ENCODE measurements at regions not wholly inside any gene's neighbourhood (a gene's known extent, or its start where the extent isn't known, plus 50 kb on each side); places are given as distances from the start of the nearest gene placed in this dataset.
"Not testable (repeated sequence)": the region's sequence is repeated elsewhere in the genome, so short reads cannot be mapped to it uniquely, and the experiment has no call there.

- ChIA-PET POLR2A (interaction anchor here (0.6 kb wide), 1 partner anchor 1186 kb away, joined by 3 read pairs; no protein-coding TSS in a partner anchor), CTCF (no interaction called here)
- WGBS (ENCODE audit: insufficient coverage): 48% methylated on average over 3 of the region's 5 CpGs
- Histone ChIP-seq H3K4me3 (ENCODE audit: control insufficient read depth in 1 of 7, extremely low read depth in 1 of 7, insufficient read depth in 4 of 7, low read depth in 2 of 7, low read length in 6 of 7) (peak overlapping the region in 1 of 7 experiments; percentile 27), H3K4me1 (ENCODE audit: control extremely low read depth in 1 of 4, control insufficient read depth in 4 of 4, insufficient read depth in 4 of 4, low read length in 3 of 4) (peaks cover 3 to 16% (median 11%) of the 10 kb centered on the region in 4 experiments), H3K27me3 (replicated peaks in 2 of 5; ENCODE audit: control insufficient read depth in 4 of 5, insufficient read depth in 5 of 5, low read length in 4 of 5) (no peaks in the 10 kb centered on the region), H3K27ac (ENCODE audit: insufficient read depth in 1 of 2, low read depth in 1 of 2, low read length in 2 of 2, poor library complexity in 1 of 2, severe bottlenecking in 2 of 2) (no peak overlapping the region), H3K9me3 (ENCODE audit: control extremely low read depth in 1 of 5, control insufficient read depth in 4 of 5, insufficient read depth in 2 of 5, low read depth in 1 of 5, low read length in 4 of 5) (no peaks in the 10 kb centered on the region), H3K36me3 (ENCODE audit: control insufficient read depth in 4 of 4, insufficient read depth in 4 of 4, low read length in 3 of 4) (no peaks in the 10 kb centered on the region)
- peak; percentile 1 to 31 (median 20) for DNase-seq
These were observed 212.5 kb upstream of the IRS2 start for GRCh38 chr13:109998684-109999533.

GRCh38 chr13:109998037-109998436 lies 211.7 kb upstream of the IRS2 start:
- Histone ChIP-seq H3K4me1 (ENCODE audit: control extremely low read depth in 1 of 4, control insufficient read depth in 4 of 4, insufficient read depth in 4 of 4, low read length in 3 of 4) (peaks cover 3 to 16% (median 11%) of the 10 kb centered on the region in 4 experiments), H3K9me3 (ENCODE audit: control extremely low read depth in 1 of 5, control insufficient read depth in 4 of 5, insufficient read depth in 2 of 5, low read depth in 1 of 5, low read length in 4 of 5) (no peaks in the 10 kb centered on the region), H3K36me3 (ENCODE audit: control insufficient read depth in 4 of 4, insufficient read depth in 4 of 4, low read length in 3 of 4) (no peaks in the 10 kb centered on the region), H3K4me3 (ENCODE audit: control insufficient read depth in 1 of 7, extremely low read depth in 1 of 7, insufficient read depth in 4 of 7, low read depth in 2 of 7, low read length in 6 of 7) (no peak overlapping the region), H3K27ac (ENCODE audit: insufficient read depth in 1 of 2, low read depth in 1 of 2, low read length in 2 of 2, poor library complexity in 1 of 2, severe bottlenecking in 2 of 2) (no peak overlapping the region), H3K27me3 (replicated peaks in 2 of 5; ENCODE audit: control insufficient read depth in 4 of 5, insufficient read depth in 5 of 5, low read length in 4 of 5) (no peaks in the 10 kb centered on the region)
- no peak for DNase-seq
- WGBS (ENCODE audit: insufficient coverage): 100% methylated on average over 1 of the region's 1 CpG
- CTCF ChIA-PET: no interaction called here
- POLR2A ChIA-PET: no interaction called here

- H3K27ac ChIP-seq (ENCODE audit: insufficient read depth in 1 of 2, low read depth in 1 of 2, low read length in 2 of 2, poor library complexity in 1 of 2, severe bottlenecking in 2 of 2); H3K9me3 ChIP-seq (ENCODE audit: control extremely low read depth in 1 of 5, control insufficient read depth in 4 of 5, insufficient read depth in 2 of 5, low read depth in 1 of 5, low read length in 4 of 5); H3K36me3 ChIP-seq (ENCODE audit: control insufficient read depth in 4 of 4, insufficient read depth in 4 of 4, low read length in 3 of 4); POLR2A ChIA-PET; H3K27me3 ChIP-seq (replicated peaks in 2 of 5; ENCODE audit: control insufficient read depth in 4 of 5, insufficient read depth in 5 of 5, low read length in 4 of 5); CTCF ChIA-PET; H3K4me3 ChIP-seq (ENCODE audit: control insufficient read depth in 1 of 7, extremely low read depth in 1 of 7, insufficient read depth in 4 of 7, low read depth in 2 of 7, low read length in 6 of 7); DNase-seq: not testable (repeated sequence)
- WGBS (ENCODE audit: insufficient coverage): 75% methylated on average over 4 of the region's 5 CpGs
- peaks cover 3 to 16% (median 11%) of the 10 kb centered on the region in 4 experiments for H3K4me1 ChIP-seq (ENCODE audit: control extremely low read depth in 1 of 4, control insufficient read depth in 4 of 4, insufficient read depth in 4 of 4, low read length in 3 of 4)
These were observed 210.7 kb upstream of the IRS2 start for GRCh38 chr13:109997056-109997595.

GRCh38 chr13:109996404-109996960 lies 210.1 kb upstream of the IRS2 start:
- no peak overlapping the region for H3K4me3 ChIP-seq (ENCODE audit: control insufficient read depth in 1 of 7, extremely low read depth in 1 of 7, insufficient read depth in 4 of 7, low read depth in 2 of 7, low read length in 6 of 7)
- peaks cover 3 to 16% (median 11%) of the 10 kb centered on the region in 4 experiments for H3K4me1 ChIP-seq (ENCODE audit: control extremely low read depth in 1 of 4, control insufficient read depth in 4 of 4, insufficient read depth in 4 of 4, low read length in 3 of 4)
- POLR2A ChIA-PET: no interaction called here
- DNase-seq: no peak
- H3K9me3 ChIP-seq (ENCODE audit: control extremely low read depth in 1 of 5, control insufficient read depth in 4 of 5, insufficient read depth in 2 of 5, low read depth in 1 of 5, low read length in 4 of 5): no peaks in the 10 kb centered on the region
- no peaks in the 10 kb centered on the region for H3K36me3 ChIP-seq (ENCODE audit: control insufficient read depth in 4 of 4, insufficient read depth in 4 of 4, low read length in 3 of 4)
- CTCF ChIA-PET: no interaction called here
- no peak overlapping the region for H3K27ac ChIP-seq (ENCODE audit: insufficient read depth in 1 of 2, low read depth in 1 of 2, low read length in 2 of 2, poor library complexity in 1 of 2, severe bottlenecking in 2 of 2)
- WGBS (ENCODE audit: insufficient coverage): 98% methylated on average over 8 of the region's 10 CpGs
- no peaks in the 10 kb centered on the region for H3K27me3 ChIP-seq (replicated peaks in 2 of 5; ENCODE audit: control insufficient read depth in 4 of 5, insufficient read depth in 5 of 5, low read length in 4 of 5)

- H3K27ac ChIP-seq (ENCODE audit: insufficient read depth in 1 of 2, low read depth in 1 of 2, low read length in 2 of 2, poor library complexity in 1 of 2, severe bottlenecking in 2 of 2): no peak overlapping the region
- ChIA-PET POLR2A (no interaction called here), CTCF (no interaction called here)
- no peak overlapping the region for H3K4me3 ChIP-seq (ENCODE audit: control insufficient read depth in 1 of 7, extremely low read depth in 1 of 7, insufficient read depth in 4 of 7, low read depth in 2 of 7, low read length in 6 of 7)
- WGBS (ENCODE audit: insufficient coverage): 90% methylated on average over 2 of the region's 2 CpGs
- DNase-seq: no peak
- H3K36me3 ChIP-seq (ENCODE audit: control insufficient read depth in 4 of 4, insufficient read depth in 4 of 4, low read length in 3 of 4): no peaks in the 10 kb centered on the region
- H3K9me3 ChIP-seq (ENCODE audit: control extremely low read depth in 1 of 5, control insufficient read depth in 4 of 5, insufficient read depth in 2 of 5, low read depth in 1 of 5, low read length in 4 of 5): no peaks in the 10 kb centered on the region
- H3K4me1 ChIP-seq (ENCODE audit: control extremely low read depth in 1 of 4, control insufficient read depth in 4 of 4, insufficient read depth in 4 of 4, low read length in 3 of 4): peaks cover 3 to 16% (median 11%) of the 10 kb centered on the region in 4 experiments
- H3K27me3 ChIP-seq (replicated peaks in 2 of 5; ENCODE audit: control insufficient read depth in 4 of 5, insufficient read depth in 5 of 5, low read length in 4 of 5): no peaks in the 10 kb centered on the region
These were observed 209.2 kb upstream of the IRS2 start for GRCh38 chr13:109995578-109995977.

- peaks cover 0 to 4% (median 0%) of the 10 kb centered on the region in 5 experiments for H3K27me3 ChIP-seq (replicated peaks in 2 of 5; ENCODE audit: control insufficient read depth in 4 of 5, insufficient read depth in 5 of 5, low read length in 4 of 5)
- H3K4me3 ChIP-seq (ENCODE audit: control insufficient read depth in 1 of 7, extremely low read depth in 1 of 7, insufficient read depth in 4 of 7, low read depth in 2 of 7, low read length in 6 of 7): no peak overlapping the region
- no peaks in the 10 kb centered on the region for H3K4me1 ChIP-seq (ENCODE audit: control extremely low read depth in 1 of 4, control insufficient read depth in 4 of 4, insufficient read depth in 4 of 4, low read length in 3 of 4)
- H3K27ac ChIP-seq (ENCODE audit: insufficient read depth in 1 of 2, low read depth in 1 of 2, low read length in 2 of 2, poor library complexity in 1 of 2, severe bottlenecking in 2 of 2): no peak overlapping the region
- no peak for DNase-seq
- peaks cover 0 to 2% (median 0%) of the 10 kb centered on the region in 5 experiments for H3K9me3 ChIP-seq (ENCODE audit: control extremely low read depth in 1 of 5, control insufficient read depth in 4 of 5, insufficient read depth in 2 of 5, low read depth in 1 of 5, low read length in 4 of 5)
- CTCF ChIA-PET: no interaction called here
- H3K36me3 ChIP-seq (ENCODE audit: control insufficient read depth in 4 of 4, insufficient read depth in 4 of 4, low read length in 3 of 4): no peaks in the 10 kb centered on the region
- POLR2A ChIA-PET: no interaction called here
- WGBS (ENCODE audit: insufficient coverage): 100% methylated on average over 2 of the region's 6 CpGs
These were observed 203.9 kb upstream of the IRS2 start for GRCh38 chr13:109990296-109990695.

GRCh38 chr13:109989686-109990085 lies 203.3 kb upstream of the IRS2 start:
- Histone ChIP-seq H3K4me3 (ENCODE audit: control insufficient read depth in 1 of 7, extremely low read depth in 1 of 7, insufficient read depth in 4 of 7, low read depth in 2 of 7, low read length in 6 of 7) (no peak overlapping the region), H3K27ac (ENCODE audit: insufficient read depth in 1 of 2, low read depth in 1 of 2, low read length in 2 of 2, poor library complexity in 1 of 2, severe bottlenecking in 2 of 2) (no peak overlapping the region), H3K9me3 (ENCODE audit: control extremely low read depth in 1 of 5, control insufficient read depth in 4 of 5, insufficient read depth in 2 of 5, low read depth in 1 of 5, low read length in 4 of 5) (peaks cover 0 to 2% (median 0%) of the 10 kb centered on the region in 5 experiments), H3K36me3 (ENCODE audit: control insufficient read depth in 4 of 4, insufficient read depth in 4 of 4, low read length in 3 of 4) (no peaks in the 10 kb centered on the region), H3K27me3 (replicated peaks in 2 of 5; ENCODE audit: control insufficient read depth in 4 of 5, insufficient read depth in 5 of 5, low read length in 4 of 5) (peaks cover 0 to 4% (median 0%) of the 10 kb centered on the region in 5 experiments), H3K4me1 (ENCODE audit: control extremely low read depth in 1 of 4, control insufficient read depth in 4 of 4, insufficient read depth in 4 of 4, low read length in 3 of 4) (no peaks in the 10 kb centered on the region)
- 100% methylated on average over 1 of the region's 3 CpGs for WGBS (ENCODE audit: insufficient coverage)
- POLR2A ChIA-PET: no interaction called here
- no peak for DNase-seq
- CTCF ChIA-PET: no interaction called here
